GM12891 (cell line): ENCODE measurements at regions not wholly inside any gene's neighbourhood (a gene's known extent, or its start where the extent isn't known, plus 50 kb on each side); places are given as distances from the start of the nearest gene placed in this dataset.

Experiments
- PAX5 ChIP-seq: IDR thresholded peaks from 2 replicates; pipeline ENCODE4 v1.6.1; 2011; ENCODE audit warnings: low read length, moderate library complexity, mild to moderate bottlenecking; ENCODE audit not compliant: insufficient read depth, severe bottlenecking
- POLR2A ChIP-seq: IDR thresholded peaks from 2 replicates; pipeline ENCODE4 v1.6.1; 2011; ENCODE audit warnings: low read depth, low read length, control low read depth
- POU2F2 ChIP-seq: IDR thresholded peaks from 2 replicates; pipeline ENCODE4 v1.6.1; 2011; ENCODE audit warnings: low read depth, mild to moderate bottlenecking, control low read depth, low read length, moderate library complexity
- TAF1 ChIP-seq: IDR thresholded peaks from 2 replicates; pipeline ENCODE4 v1.6.1; 2011; ENCODE audit warnings: low read depth, low read length, control low read depth

DNA sequence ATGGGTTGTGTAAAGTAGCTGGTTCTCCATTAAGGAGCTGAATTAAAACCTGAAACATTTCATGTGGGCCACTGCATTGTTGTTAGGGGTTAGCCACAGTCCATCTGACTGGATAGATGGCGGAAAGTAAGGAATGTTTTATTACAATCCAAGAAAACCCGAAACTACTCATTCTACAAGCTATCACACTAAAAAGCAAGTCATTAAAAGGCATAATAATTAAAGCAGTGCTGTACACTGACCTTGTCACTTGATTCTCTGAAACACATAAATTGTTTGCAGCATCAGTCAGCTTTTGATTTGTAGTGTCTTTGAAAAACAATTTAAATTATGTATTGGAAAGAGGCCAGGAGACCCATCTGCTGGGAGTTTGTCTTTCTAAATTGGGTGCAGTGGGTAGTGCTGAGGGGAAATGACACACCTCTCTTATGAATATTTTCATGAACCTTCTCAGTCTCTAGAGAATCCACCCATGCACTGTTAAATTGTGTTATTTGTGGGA, 75.7 kb upstream of the ANK2 start:
- no peak for TF ChIP-seq POLR2A
- no peak for TF ChIP-seq TAF1
- TF ChIP-seq POU2F2, result no peak
- TF ChIP-seq PAX5, result no peak
